Skeletal muscle tissue (tissue), 3 donors: ENCODE measurements at regions not wholly inside any gene's neighbourhood (a gene's known extent, or its start where the extent isn't known, plus 50 kb on each side); places are given as distances from the start of the nearest gene placed in this dataset.

Source experiments
- H3K27ac ChIP-seq: one replicate; pipeline ENCODE4 v1.7.0; 2013; ENCODE audit warnings: mild to moderate bottlenecking, low read depth, low read length, inconsistent platforms
- H3K27me3 ChIP-seq, 3 donors: one replicate each; pipeline ENCODE4 v1.7.0; 2013; ENCODE audit warnings: low read length in 3 of 3; ENCODE audit not compliant: control insufficient read depth in 3 of 3, insufficient read depth in 3 of 3
- H3K36me3 ChIP-seq, 3 donors: one replicate each; pipeline ENCODE4 v1.7.0; 2013; ENCODE audit warnings: low read length in 3 of 3; ENCODE audit not compliant: control insufficient read depth in 3 of 3, insufficient read depth in 3 of 3
- H3K4me1 ChIP-seq, 3 donors: one replicate each; pipeline ENCODE4 v1.7.0; 2013; ENCODE audit warnings: low read length in 3 of 3, mild to moderate bottlenecking in 3 of 3; ENCODE audit not compliant: control insufficient read depth in 3 of 3, insufficient read depth in 3 of 3
- H3K4me3 ChIP-seq, 3 donors: one replicate each; pipeline ENCODE4 v1.7.0; 2013; ENCODE audit warnings: low read length in 3 of 3
- H3K9ac ChIP-seq, 3 donors: one replicate each; pipeline ENCODE4 v1.7.0; 2013; ENCODE audit warnings: low read length in 3 of 3, mild to moderate bottlenecking in 3 of 3, moderate library complexity in 2 of 3, low read depth in 1 of 3
- H3K9me3 ChIP-seq, 3 donors: one replicate each; pipeline ENCODE4 v1.7.0; 2013; ENCODE audit warnings: low read length in 3 of 3; ENCODE audit not compliant: control insufficient read depth in 3 of 3
- donor health status: Osteomylitis.

DNA sequence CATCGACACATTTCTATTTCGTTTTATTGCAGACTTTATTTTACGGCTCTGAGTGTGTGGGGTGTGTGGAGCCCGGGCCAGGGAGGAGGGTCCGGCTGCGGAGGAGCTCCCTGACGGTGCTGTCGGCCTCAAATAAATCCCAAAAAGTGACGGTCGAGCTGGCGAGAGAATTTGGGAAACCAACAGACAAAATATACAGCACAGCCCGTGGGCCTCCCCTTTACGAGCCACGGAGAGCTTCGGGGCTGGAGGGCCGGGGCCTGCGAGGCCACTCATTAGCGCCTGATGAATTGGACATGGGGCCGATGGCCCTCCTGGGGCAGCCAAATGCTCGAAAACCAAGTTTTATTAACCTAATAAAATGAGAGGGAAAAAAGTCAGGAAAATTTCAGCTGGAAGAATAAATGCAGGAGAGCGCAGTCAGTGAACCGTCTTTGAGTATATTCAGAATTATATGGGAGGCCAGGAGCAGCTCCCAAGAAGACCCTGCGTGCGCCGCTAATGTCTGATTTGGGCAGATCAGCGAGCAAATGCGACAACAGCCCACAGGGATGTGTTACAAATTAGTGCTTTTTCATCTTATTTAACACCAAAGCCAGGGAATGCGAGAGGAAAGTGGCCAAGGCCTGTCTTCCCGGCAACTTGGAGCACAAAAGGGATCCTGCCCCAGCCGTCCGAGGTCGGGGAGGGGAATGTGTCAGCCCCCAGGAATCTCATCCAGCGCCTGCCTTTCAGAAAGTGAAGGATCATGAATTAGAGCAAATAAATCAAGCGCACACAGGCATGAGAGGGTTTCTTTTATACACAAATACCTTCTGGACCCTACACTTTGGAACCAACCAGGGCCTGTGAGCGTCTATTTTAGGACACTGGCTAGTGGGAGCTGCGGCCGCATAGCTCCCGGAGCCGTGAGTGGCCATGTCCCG, 249.1 kb downstream of the C16orf95 start:
- H3K36me3 ChIP-seq: no peaks in the 10 kb centered on the region

DNA sequence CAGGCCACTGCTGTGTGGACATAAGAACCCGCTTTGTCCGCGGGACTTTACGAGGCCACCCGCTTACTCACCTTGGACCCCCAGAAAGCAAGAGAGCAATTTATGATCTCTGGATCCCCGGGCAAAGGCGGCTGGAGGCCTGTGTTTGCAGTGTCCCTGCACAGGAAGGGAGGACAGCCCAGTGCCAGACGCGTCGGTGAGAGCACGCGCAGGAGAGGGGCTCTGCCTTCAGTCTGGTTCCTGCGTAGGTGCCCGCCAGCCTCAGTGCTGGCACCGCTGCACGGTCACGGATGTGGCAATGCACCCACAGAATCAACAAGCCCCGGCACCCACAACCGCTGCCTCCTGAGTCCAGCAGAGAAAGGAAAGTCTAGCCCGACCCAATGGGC, 248.4 kb downstream of the C16orf95 start:
- Histone ChIP-seq H3K9me3 (no peaks in the 10 kb centered on the region), H3K27ac (no peak overlapping the region), H3K9ac (no peak overlapping the region), H3K27me3 (peaks cover 52 to 62% (median 56%) of the 10 kb centered on the region in 3 donors), H3K36me3 (no peaks in the 10 kb centered on the region), H3K4me3 (no peak overlapping the region), H3K4me1 (no peaks in the 10 kb centered on the region)

More for the DNA sequence above, 249.1 kb downstream of the C16orf95 start:
- Histone ChIP-seq H3K9ac (no peak overlapping the region), H3K27ac (no peak overlapping the region), H3K4me1 (no peaks in the 10 kb centered on the region), H3K4me3 (no peak overlapping the region), H3K27me3 (peaks cover 58 to 66% (median 58%) of the 10 kb centered on the region in 3 donors), H3K9me3 (no peaks in the 10 kb centered on the region)

DNA sequence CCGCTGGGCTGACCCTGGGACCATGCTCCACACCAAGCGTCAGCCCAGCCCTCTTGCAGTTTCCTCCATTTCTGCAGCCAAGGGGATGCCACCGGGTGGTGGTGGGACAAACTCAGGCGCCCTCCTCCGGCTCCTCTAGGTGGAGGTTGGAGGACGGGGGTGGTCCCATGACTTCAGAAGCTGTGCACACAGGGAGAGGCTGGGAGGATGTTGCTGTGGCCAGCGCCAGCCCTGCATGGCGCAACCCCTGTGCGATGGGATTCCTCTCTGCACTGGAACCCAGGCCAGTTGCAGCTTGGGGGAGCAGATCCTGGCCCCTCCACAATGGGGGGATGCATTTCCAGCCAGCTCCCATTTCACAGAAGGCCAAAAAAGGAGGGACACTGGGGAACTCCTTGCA, 246.5 kb downstream of the C16orf95 start:
- Histone ChIP-seq H3K27me3 (peaks cover 47 to 55% (median 50%) of the 10 kb centered on the region in 3 donors), H3K27ac (no peak overlapping the region), H3K36me3 (no peaks in the 10 kb centered on the region), H3K4me1 (no peaks in the 10 kb centered on the region), H3K9me3 (no peaks in the 10 kb centered on the region), H3K4me3 (no peak overlapping the region), H3K9ac (no peak overlapping the region)

DNA sequence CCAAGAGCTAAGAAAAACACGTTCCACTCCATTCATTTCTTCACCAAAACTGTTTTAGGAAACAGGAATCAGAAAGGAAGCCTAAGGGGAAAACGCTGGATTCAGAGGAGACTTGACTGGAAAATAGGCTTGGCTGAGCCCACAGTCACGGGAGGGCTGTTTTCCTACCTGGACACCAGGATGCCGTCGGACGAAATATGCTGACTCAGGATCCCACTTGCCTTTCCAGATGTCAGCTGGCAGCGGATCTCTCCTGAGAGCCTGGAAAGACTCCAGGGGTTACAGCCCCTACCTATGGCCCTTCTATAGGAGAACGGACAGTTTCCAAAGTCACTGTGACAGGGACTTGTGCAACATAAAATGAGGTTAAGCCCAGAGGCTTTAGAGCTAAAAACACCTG, 245.1 kb downstream of the C16orf95 start:
- Histone ChIP-seq H3K27me3 (peaks cover 45 to 55% (median 48%) of the 10 kb centered on the region in 3 donors), H3K9me3 (no peaks in the 10 kb centered on the region), H3K9ac (no peak overlapping the region), H3K27ac (no peak overlapping the region), H3K36me3 (no peaks in the 10 kb centered on the region), H3K4me3 (no peak overlapping the region), H3K4me1 (no peaks in the 10 kb centered on the region)

DNA sequence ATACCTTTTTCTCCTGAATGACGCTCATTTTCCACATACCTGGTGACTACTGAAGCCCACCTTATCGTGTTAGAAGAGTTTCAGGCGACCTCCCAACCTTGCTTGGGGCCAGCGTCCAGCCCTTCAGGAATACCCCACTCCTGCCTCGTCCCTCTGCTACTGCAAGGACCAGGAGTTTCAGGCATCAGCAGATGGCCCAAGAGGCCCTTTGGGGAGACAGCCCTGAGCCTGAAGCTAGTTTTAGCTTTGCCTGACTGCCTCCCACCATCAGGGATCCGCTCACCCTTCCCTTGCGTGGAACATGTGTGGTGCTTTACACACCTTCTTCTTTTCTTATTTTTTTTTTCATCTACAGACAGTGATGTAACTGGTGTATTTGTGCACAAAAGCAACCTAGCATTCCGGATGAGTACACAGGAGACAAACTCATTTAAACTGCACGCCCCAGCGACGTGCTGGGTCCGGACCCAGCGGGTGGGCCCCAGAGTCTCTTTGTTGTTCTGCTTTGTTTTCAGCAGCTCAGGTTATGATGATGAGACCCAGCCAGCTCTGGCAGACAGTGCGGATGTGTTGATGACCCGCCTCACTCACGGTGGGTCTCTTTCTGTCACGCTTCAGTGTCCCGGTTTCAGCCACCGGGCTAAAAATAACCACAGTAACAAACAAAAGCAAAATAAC, 242.4 kb downstream of the C16orf95 start:
- Histone ChIP-seq H3K4me3 (no peak overlapping the region), H3K36me3 (no peaks in the 10 kb centered on the region), H3K4me1 (no peaks in the 10 kb centered on the region), H3K9ac (no peak overlapping the region), H3K27ac (no peak overlapping the region), H3K9me3 (no peaks in the 10 kb centered on the region), H3K27me3 (peaks cover 23 to 37% (median 34%) of the 10 kb centered on the region in 3 donors)

DNA sequence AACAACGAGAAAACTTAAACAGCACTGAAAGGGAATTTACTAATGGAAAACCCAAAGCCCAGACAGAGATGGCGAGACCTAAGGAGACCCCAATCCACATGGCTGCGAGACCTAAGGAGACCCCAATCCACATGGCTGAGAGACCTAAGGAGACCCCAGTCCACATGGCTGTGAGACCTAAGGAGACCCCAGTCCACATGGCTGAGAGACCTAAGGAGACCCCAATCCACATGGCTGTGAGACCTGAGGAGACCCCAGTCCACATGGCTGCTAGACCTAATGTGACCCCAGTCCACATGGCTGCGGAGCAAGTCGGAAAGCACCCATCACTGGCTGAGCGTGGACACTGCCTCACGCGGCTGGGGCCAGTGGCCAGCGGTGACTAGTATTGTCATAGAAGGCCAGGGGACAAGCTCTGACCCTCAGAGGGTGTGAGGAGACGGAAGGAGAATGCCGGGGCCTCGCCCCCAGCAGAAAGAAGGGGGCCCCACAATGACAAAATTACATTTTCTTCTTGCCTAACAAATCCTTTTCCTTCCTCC, 241.8 kb downstream of the C16orf95 start:
- H3K27me3 ChIP-seq: peaks cover 17 to 31% (median 29%) of the 10 kb centered on the region in 3 donors
- H3K4me3 ChIP-seq: no peak overlapping the region
- no peaks in the 10 kb centered on the region for H3K36me3 ChIP-seq
- no peaks in the 10 kb centered on the region for H3K9me3 ChIP-seq
- no peaks in the 10 kb centered on the region for H3K4me1 ChIP-seq
- H3K9ac ChIP-seq: no peak overlapping the region
- H3K27ac ChIP-seq: no peak overlapping the region

DNA sequence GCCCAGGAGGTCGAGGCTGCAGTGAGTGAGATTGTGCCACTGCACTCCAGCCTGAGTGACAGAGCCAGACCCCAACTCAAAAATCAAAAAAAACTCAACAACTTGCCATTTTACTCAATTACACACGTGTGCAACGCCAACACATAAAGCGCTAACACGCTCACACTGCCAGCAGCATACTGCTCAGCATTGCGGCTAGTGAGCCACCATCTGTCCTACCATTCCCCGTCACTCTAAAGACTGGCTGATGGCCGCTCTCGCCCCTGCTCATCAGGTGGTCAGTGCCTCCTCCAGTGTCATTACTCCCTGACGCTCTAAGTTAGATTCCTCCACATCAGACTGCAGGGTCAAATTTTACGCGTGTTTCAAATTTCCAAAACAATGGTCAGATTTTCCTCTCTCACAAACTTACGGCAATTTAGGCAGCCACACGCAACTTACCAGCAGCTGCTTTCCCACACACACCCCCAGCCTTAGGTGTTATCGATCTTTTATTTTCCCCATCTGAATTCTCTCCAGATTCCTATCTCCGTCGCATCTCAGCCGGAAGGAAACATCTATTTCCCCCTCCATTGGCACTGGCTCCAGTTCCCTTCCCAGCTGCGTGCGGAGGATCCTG, 240.8 kb downstream of the C16orf95 start:
- no peak overlapping the region for H3K4me3 ChIP-seq
- no peaks in the 10 kb centered on the region for H3K36me3 ChIP-seq
- H3K4me1 ChIP-seq: no peaks in the 10 kb centered on the region
- H3K27ac ChIP-seq: no peak overlapping the region
- H3K9ac ChIP-seq: no peak overlapping the region
- H3K9me3 ChIP-seq: peaks cover 0 to 3% (median 3%) of the 10 kb centered on the region in 3 donors
- peaks cover 8 to 21% (median 21%) of the 10 kb centered on the region in 3 donors for H3K27me3 ChIP-seq

DNA sequence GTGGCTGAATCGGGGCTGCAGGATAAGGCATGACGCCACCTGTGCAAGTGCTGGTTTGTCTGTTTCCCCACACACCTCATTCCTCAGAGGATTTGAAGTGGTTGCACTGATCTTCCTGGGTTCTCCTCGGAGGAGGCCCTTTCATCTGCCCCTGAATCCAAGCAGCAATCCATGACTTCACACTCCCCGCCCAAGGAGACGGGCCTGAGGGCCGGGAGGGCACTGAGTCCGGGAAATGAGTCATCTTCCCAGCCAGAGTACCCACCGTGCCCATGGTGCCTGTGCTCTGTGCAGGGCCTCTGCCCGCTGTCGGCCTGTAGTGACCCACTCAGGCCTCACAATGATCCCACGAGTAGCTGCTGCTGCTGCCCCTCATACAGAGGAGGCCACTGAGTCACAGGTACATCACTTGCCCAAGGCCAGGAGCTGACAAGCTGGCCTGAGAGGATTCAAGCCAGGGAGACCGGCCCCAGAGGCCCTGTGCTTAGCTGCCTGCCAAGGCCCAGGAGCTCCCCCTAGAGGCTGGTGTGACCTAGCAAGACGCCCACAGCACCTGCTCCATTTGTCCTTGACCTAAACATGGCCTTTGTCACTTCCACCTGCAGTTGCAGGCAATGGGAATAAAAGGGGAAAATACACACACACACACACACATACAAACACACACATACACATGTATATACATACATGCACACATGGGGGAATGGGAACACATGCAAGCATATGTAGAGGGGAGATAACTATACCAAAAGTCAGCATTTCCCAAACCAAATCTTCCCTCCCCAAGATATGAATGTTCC, 240.0 kb downstream of the C16orf95 start:
- no peaks in the 10 kb centered on the region for H3K36me3 ChIP-seq
- H3K4me3 ChIP-seq: no peak overlapping the region
- H3K9ac ChIP-seq: no peak overlapping the region
- no peaks in the 10 kb centered on the region for H3K4me1 ChIP-seq
- no peak overlapping the region for H3K27ac ChIP-seq
- peaks cover 0 to 10% (median 7%) of the 10 kb centered on the region in 3 donors for H3K9me3 ChIP-seq
- H3K27me3 ChIP-seq: peaks cover 7 to 17% (median 16%) of the 10 kb centered on the region in 3 donors

DNA sequence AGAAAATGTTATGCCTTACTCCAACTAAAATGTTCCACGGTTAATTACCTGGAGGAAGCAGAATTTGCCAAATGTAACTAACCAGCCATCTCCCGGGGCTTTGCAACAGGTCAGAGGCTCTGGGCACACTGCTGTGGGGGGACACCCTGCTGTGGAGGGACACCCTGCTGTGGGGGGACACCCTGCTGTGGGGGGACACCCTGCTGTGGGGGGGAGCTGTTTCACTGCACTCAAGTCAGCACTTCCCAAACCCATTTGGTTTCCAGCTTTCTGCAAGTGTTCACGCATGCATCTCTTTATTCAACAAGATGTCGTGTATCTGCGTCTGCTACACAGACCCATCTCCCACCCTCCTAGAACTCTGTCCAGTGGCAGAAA, 239.5 kb downstream of the C16orf95 start:
- Histone ChIP-seq H3K27me3 (peaks cover 7 to 14% (median 13%) of the 10 kb centered on the region in 3 donors), H3K4me1 (no peaks in the 10 kb centered on the region), H3K27ac (no peak overlapping the region), H3K4me3 (no peak overlapping the region), H3K9ac (no peak overlapping the region), H3K36me3 (no peaks in the 10 kb centered on the region), H3K9me3 (peaks cover 0 to 12% (median 7%) of the 10 kb centered on the region in 3 donors)
